GM23338 (cell line): ENCODE measurements at regions not wholly inside any gene's neighbourhood (a gene's known extent, or its start where the extent isn't known, plus 50 kb on each side); places are given as distances from the start of the nearest gene placed in this dataset.

Experiments
- ATAC-seq: fragments of 200-7000 bp; cut with Tn5 transposase; 3 replicates; pipeline ENCODE4 v1.9.1; 2020
- DNase-seq: peaks from one replicate; pipeline ENCODE4 v3.0.0-alpha.2; 2015; ENCODE audit warnings: low spot score
- H2AFZ ChIP-seq: fragments of 200-600 bp; sonication (generic); 2 replicates; pipeline ENCODE4 v1.8.0; 2016; ENCODE audit warnings: antibody characterized with exemption, mild to moderate bottlenecking, moderate library complexity
- H3F3A ChIP-seq: fragments of 200-600 bp; sonication (generic); replicated peaks from 2 replicates; pipeline ENCODE4 v1.8.0; 2017; ENCODE audit warnings: antibody characterized with exemption, mixed run types, low read depth
- H3K27ac ChIP-seq: fragments of 200-600 bp; sonication (generic); 2 replicates; pipeline ENCODE4 v1.6.1; 2016; ENCODE audit warnings: low read depth
- H3K27me3 ChIP-seq: fragments of 200-600 bp; sonication (generic); 2 replicates; pipeline ENCODE4 v1.8.0; 2016; ENCODE audit warnings: mild to moderate bottlenecking, mixed run types, moderate library complexity; ENCODE audit not compliant: insufficient read depth
- H3K36me3 ChIP-seq: fragments of 200-600 bp; sonication (generic); 2 replicates; pipeline ENCODE4 v1.8.0; 2016; ENCODE audit warnings: mild to moderate bottlenecking; ENCODE audit not compliant: insufficient read depth
- H3K4me1 ChIP-seq: fragments of 200-600 bp; sonication (generic); 2 replicates; pipeline ENCODE4 v1.8.0; 2016; ENCODE audit warnings: mild to moderate bottlenecking, moderate library complexity; ENCODE audit not compliant: insufficient read depth
- H3K4me2 ChIP-seq: fragments of 200-600 bp; sonication (generic); 2 replicates; pipeline ENCODE4 v1.7.1; 2017; ENCODE audit warnings: mixed run types
- H3K4me3 ChIP-seq: fragments of 200-600 bp; sonication (generic); 2 replicates; pipeline ENCODE4 v1.6.1; 2016; ENCODE audit warnings: mixed run types
- H3K79me2 ChIP-seq: fragments of 200-600 bp; sonication (generic); replicated peaks from 2 replicates; pipeline ENCODE4 v1.8.0; 2017; ENCODE audit warnings: mild to moderate bottlenecking; ENCODE audit not compliant: insufficient read depth
- H3K9me2 ChIP-seq: fragments of 200-600 bp; sonication (generic); 2 replicates; pipeline ENCODE4 v1.8.0; 2017; ENCODE audit not compliant: insufficient read depth
- H4K20me1 ChIP-seq: fragments of 200-600 bp; sonication (generic); replicated peaks from 2 replicates; pipeline ENCODE4 v1.8.0; 2017; ENCODE audit warnings: mild to moderate bottlenecking; ENCODE audit not compliant: insufficient read depth
- H3K27ac Mint-ChIP-seq: 2 replicates; pipeline ENCODE4 v1.8.0; 2020; ENCODE audit warnings: inconsistent platforms, mild to moderate bottlenecking, moderate library complexity, mixed read lengths
- H3K27me3 Mint-ChIP-seq: 3 replicates; pipeline ENCODE4 v1.8.0; 2022; ENCODE audit warnings: low read depth, mild to moderate bottlenecking, moderate library complexity, mixed read lengths, inconsistent platforms; ENCODE audit not compliant: insufficient read depth, poor library complexity
- H3K36me3 Mint-ChIP-seq: 3 replicates; pipeline ENCODE4 v1.8.0; 2021; ENCODE audit warnings: low read depth, mild to moderate bottlenecking, inconsistent platforms, moderate library complexity, mixed read lengths
- H3K4me1 Mint-ChIP-seq: 3 replicates; pipeline ENCODE4 v1.8.0; 2020; ENCODE audit warnings: mild to moderate bottlenecking, inconsistent platforms, mixed read lengths
- H3K4me3 Mint-ChIP-seq: 3 replicates; pipeline ENCODE4 v1.8.0; 2021; ENCODE audit warnings: moderate library complexity, mild to moderate bottlenecking, inconsistent platforms, mixed read lengths
- H3K9me3 Mint-ChIP-seq: 3 replicates; pipeline ENCODE4 v1.8.0; 2020; ENCODE audit warnings: moderate library complexity, mild to moderate bottlenecking, inconsistent platforms, mixed read lengths
- CTCF ChIP-seq, 2 experiments: fragments of 200-600 bp in 1 of 2; sonication (generic) in 1 of 2; conservative IDR thresholded peaks; 2 replicates each; pipeline versions ENCODE4 v1.5.1 to v1.6.1; 2016 to 2017; ENCODE audit warnings: antibody characterized with exemption in 2 of 2, low read depth in 2 of 2, mild to moderate bottlenecking in 2 of 2, moderate library complexity in 1 of 2
- NANOG ChIP-seq: IDR thresholded peaks from 2 replicates; pipeline ENCODE4 v1.6.1; 2016; ENCODE audit warnings: antibody characterized with exemption, borderline replicate concordance
- POLR2AphosphoS5 ChIP-seq: IDR thresholded peaks from 2 replicates; pipeline ENCODE4 v1.6.1; 2016; ENCODE audit warnings: antibody characterized with exemption, low read depth
- ZNF114 ChIP-seq: fragments of 250-450 bp; sonication (Bioruptor Pico); IDR thresholded peaks from 2 replicates; pipeline ENCODE4 v1.5.0; 2020; ENCODE audit warnings: mild to moderate bottlenecking, moderate library complexity
- TF ChIP-seq, protein P1 (sequence below): fragments of 250-450 bp; sonication (Bioruptor Pico); IDR thresholded peaks from 2 replicates; pipeline ENCODE4 v1.5.0; 2020; ENCODE audit warnings: mild to moderate bottlenecking, moderate library complexity

GRCh38 chr9:95379630-95380029 is 62.1 kb upstream of the FANCC start:
- Mint-ChIP-seq H3K27me3 (peaks cover 2% of the 10 kb centered on the region), H3K36me3 (no peaks in the 10 kb centered on the region), H3K4me1 (0 out of 3 replicates have a peak, but pooled peaks cover 2% of the 10 kb centered on the region), H3K27ac (no peak overlapping the region), H3K9me3 (no peaks in the 10 kb centered on the region; the same call in 2 of the 3 replicates), H3K4me3 (no peak overlapping the region)
- H3K4me2 ChIP-seq, result no peak overlapping the region
- H3K79me2 ChIP-seq, result no peaks in the 10 kb centered on the region
- H3K36me3 ChIP-seq, result no peaks in the 10 kb centered on the region
- H3K4me1 ChIP-seq, result no peaks in the 10 kb centered on the region
- no peak overlapping the region for H3K4me3 ChIP-seq
- TF ChIP-seq NANOG (no peak), CTCF (conservative IDR thresholded peaks at IDR 0.05; ENCODE audit: low read depth in 2 of 2) (peak; percentile 21 to 51; a peak in 2 of 4 replicates), ZNF114 (CRISPR knock-in tag) (no peak), POLR2AphosphoS5 (no peak)
- TF ChIP-seq, protein P1, sequence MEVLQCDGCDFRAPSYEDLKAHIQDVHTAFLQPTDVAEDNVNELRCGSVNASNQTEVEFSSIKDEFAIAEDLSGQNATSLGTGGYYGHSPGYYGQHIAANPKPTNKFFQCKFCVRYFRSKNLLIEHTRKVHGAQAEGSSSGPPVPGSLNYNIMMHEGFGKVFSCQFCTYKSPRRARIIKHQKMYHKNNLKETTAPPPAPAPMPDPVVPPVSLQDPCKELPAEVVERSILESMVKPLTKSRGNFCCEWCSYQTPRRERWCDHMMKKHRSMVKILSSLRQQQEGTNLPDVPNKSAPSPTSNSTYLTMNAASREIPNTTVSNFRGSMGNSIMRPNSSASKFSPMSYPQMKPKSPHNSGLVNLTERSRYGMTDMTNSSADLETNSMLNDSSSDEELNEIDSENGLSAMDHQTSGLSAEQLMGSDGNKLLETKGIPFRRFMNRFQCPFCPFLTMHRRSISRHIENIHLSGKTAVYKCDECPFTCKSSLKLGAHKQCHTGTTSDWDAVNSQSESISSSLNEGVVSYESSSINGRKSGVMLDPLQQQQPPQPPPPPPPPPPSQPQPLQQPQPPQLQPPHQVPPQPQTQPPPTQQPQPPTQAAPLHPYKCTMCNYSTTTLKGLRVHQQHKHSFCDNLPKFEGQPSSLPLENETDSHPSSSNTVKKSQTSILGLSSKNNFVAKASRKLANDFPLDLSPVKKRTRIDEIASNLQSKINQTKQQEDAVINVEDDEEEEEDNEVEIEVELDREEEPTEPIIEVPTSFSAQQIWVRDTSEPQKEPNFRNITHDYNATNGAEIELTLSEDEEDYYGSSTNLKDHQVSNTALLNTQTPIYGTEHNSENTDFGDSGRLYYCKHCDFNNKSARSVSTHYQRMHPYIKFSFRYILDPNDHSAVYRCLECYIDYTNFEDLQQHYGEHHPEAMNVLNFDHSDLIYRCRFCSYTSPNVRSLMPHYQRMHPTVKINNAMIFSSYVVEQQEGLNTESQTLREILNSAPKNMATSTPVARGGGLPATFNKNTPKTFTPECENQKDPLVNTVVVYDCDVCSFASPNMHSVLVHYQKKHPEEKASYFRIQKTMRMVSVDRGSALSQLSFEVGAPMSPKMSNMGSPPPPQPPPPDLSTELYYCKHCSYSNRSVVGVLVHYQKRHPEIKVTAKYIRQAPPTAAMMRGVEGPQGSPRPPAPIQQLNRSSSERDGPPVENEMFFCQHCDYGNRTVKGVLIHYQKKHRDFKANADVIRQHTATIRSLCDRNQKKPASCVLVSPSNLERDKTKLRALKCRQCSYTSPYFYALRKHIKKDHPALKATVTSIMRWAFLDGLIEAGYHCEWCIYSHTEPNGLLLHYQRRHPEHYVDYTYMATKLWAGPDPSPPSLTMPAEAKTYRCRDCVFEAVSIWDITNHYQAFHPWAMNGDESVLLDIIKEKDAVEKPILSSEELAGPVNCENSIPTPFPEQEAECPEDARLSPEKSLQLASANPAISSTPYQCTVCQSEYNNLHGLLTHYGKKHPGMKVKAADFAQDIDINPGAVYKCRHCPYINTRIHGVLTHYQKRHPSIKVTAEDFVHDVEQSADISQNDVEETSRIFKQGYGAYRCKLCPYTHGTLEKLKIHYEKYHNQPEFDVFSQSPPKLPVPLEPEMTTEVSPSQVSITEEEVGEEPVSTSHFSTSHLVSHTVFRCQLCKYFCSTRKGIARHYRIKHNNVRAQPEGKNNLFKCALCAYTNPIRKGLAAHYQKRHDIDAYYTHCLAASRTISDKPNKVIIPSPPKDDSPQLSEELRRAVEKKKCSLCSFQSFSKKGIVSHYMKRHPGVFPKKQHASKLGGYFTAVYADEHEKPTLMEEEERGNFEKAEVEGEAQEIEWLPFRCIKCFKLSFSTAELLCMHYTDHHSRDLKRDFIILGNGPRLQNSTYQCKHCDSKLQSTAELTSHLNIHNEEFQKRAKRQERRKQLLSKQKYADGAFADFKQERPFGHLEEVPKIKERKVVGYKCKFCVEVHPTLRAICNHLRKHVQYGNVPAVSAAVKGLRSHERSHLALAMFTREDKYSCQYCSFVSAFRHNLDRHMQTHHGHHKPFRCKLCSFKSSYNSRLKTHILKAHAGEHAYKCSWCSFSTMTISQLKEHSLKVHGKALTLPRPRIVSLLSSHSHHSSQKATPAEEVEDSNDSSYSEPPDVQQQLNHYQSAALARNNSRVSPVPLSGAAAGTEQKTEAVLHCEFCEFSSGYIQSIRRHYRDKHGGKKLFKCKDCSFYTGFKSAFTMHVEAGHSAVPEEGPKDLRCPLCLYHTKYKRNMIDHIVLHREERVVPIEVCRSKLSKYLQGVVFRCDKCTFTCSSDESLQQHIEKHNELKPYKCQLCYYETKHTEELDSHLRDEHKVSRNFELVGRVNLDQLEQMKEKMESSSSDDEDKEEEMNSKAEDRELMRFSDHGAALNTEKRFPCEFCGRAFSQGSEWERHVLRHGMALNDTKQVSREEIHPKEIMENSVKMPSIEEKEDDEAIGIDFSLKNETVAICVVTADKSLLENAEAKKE (CRISPR knock-in tag), result no peak
- H2AFZ ChIP-seq, result no peak overlapping the region
- H3F3A ChIP-seq, result no peaks in the 10 kb centered on the region
- ATAC-seq, result no peak
- no peak overlapping the region for H3K27ac ChIP-seq
- no peaks in the 10 kb centered on the region for H4K20me1 ChIP-seq
- DNase-seq, result no peak
- H3K9me2 ChIP-seq, result no peaks in the 10 kb centered on the region
- H3K27me3 ChIP-seq, result no peaks in the 10 kb centered on the region
